IPS DF 6.9 (cell line): ENCODE measurements at regions not wholly inside any gene's neighbourhood (a gene's known extent, or its start where the extent isn't known, plus 50 kb on each side); places are given as distances from the start of the nearest gene placed in this dataset.

Experiments used
- DNase-seq: peaks from one replicate; pipeline ENCODE4 v3.0.0-alpha.2; 2013; ENCODE audit warnings: low read depth, low spot score
- H3K27ac ChIP-seq: one replicate; pipeline ENCODE4 v1.5.1; 2013; ENCODE audit warnings: low read length, control low read depth
- H3K27me3 ChIP-seq: 2 replicates; pipeline ENCODE4 v1.6.1; 2013; ENCODE audit warnings: mild to moderate bottlenecking, low read length; ENCODE audit not compliant: control insufficient read depth, insufficient read depth
- H3K36me3 ChIP-seq: 2 replicates; pipeline ENCODE4 v1.6.1; 2013; ENCODE audit warnings: low read length; ENCODE audit not compliant: control insufficient read depth, insufficient read depth
- H3K4me1 ChIP-seq: 2 replicates; pipeline ENCODE4 v1.6.1; 2013; ENCODE audit warnings: low read length; ENCODE audit not compliant: control insufficient read depth, insufficient read depth
- H3K4me3 ChIP-seq: 2 replicates; pipeline ENCODE4 v1.5.1; 2013; ENCODE audit warnings: mild to moderate bottlenecking, low read length
- H3K9me3 ChIP-seq: 2 replicates; pipeline ENCODE4 v1.6.1; 2013; ENCODE audit warnings: low read length, inconsistent platforms; ENCODE audit not compliant: control insufficient read depth, insufficient read depth
- WGBS: extraction: QIAGEN DNeasy Blood & Tissue Kit; methylation state at CpG from one replicate; pipeline ENCODE4 v1.1.7; 2013; ENCODE audit warnings: mixed read lengths, missing lambda C conversion rate; ENCODE audit not compliant: insufficient read length, insufficient coverage; 5-methylcytosine and 5-hydroxymethylcytosine counted together

DNA sequence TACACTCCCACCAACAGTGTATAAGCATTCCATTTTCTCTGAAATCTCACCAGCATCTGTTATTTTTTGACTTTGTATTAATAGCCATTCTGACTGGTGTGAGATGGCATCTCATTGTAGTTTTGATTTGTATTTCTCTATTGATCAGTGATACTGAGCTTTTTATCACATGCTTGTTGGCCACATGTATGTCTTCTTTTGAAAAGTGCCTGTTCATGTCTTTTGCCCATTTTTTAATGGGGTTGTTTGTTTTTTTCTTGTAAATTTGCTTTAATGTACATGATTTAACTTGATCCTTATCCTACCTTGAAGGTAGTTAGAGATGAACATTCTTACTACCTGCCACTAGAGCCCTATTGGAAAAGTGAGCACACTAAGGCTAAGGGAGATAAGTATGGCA is 151.2 kb upstream of the KIF2A start:
- Histone ChIP-seq H3K4me1 (no peaks in the 10 kb centered on the region), H3K27ac (no peak overlapping the region), H3K27me3 (no peaks in the 10 kb centered on the region), H3K9me3 (no peaks in the 10 kb centered on the region), H3K36me3 (no peaks in the 10 kb centered on the region), H3K4me3 (no peak overlapping the region)
- no peak for DNase-seq

- WGBS, result no CpG with 5 or more reads among the region's 3 CpGs
These were observed 150.0 kb upstream of the KIF2A start for GRCh38 chr5:62155988-62156387.

GRCh38 chr5:62167561-62168057 is 138.4 kb upstream of the KIF2A start:
- no peak overlapping the region for H3K27ac ChIP-seq
- H3K4me3 ChIP-seq, result no peak overlapping the region
- no peaks in the 10 kb centered on the region for H3K36me3 ChIP-seq
- no peak for DNase-seq
- no CpG with 5 or more reads among the region's 3 CpGs for WGBS
- no peaks in the 10 kb centered on the region for H3K4me1 ChIP-seq
- no peaks in the 10 kb centered on the region for H3K27me3 ChIP-seq
- H3K9me3 ChIP-seq, result no peaks in the 10 kb centered on the region

More at GRCh38 chr5:62155988-62156387, 150.0 kb upstream of the KIF2A start:
- Histone ChIP-seq H3K9me3 (no peaks in the 10 kb centered on the region), H3K27ac (no peak overlapping the region), H3K4me3 (no peak overlapping the region), H3K27me3 (no peaks in the 10 kb centered on the region), H3K36me3 (no peaks in the 10 kb centered on the region), H3K4me1 (no peaks in the 10 kb centered on the region)
- no peak for DNase-seq

GRCh38 chr5:62168506-62169281 is 137.3 kb upstream of the KIF2A start:
- no CpG with 5 or more reads among the region's 7 CpGs for WGBS
- Histone ChIP-seq H3K27ac (no peak overlapping the region), H3K36me3 (no peaks in the 10 kb centered on the region)

GRCh38 chr5:62178258-62178657 is 127.7 kb upstream of the KIF2A start:
- Histone ChIP-seq H3K27me3 (no peaks in the 10 kb centered on the region), H3K4me3 (no peak overlapping the region), H3K27ac (no peak overlapping the region), H3K9me3 (no peaks in the 10 kb centered on the region), H3K36me3 (no peaks in the 10 kb centered on the region), H3K4me1 (peaks cover 2% of the 10 kb centered on the region; the same call in 1 of the 2 replicates)
- WGBS, result no CpG with 5 or more reads among the region's 5 CpGs
- DNase-seq, result no peak

More at GRCh38 chr5:62168506-62169281, 137.3 kb upstream of the KIF2A start:
- no peak for DNase-seq
- Histone ChIP-seq H3K9me3 (no peaks in the 10 kb centered on the region), H3K4me1 (no peaks in the 10 kb centered on the region), H3K4me3 (no peak overlapping the region), H3K27me3 (no peaks in the 10 kb centered on the region)

DNA sequence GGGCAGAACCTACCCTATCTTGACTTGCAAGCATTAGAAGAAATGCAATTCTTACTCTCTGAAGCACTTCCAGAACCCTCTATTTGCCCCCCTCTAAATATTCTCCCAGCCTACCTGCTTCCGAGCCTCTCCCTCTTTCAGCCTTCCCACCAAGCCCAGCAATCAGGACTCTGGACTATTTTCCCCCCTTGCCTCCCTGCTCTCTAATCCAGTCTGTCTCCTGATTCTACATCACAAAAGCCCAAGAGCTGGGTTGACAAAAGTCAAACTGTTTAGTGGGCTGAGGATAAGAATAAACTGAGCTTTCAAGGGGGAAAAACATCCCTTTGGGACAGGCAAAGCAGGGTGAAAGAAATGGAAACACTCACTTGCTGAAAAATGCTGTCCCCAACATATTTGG is 123.2 kb upstream of the KIF2A start:
- Histone ChIP-seq H3K4me3 (no peak overlapping the region), H3K9me3 (no peaks in the 10 kb centered on the region), H3K27me3 (no peaks in the 10 kb centered on the region), H3K36me3 (no peaks in the 10 kb centered on the region), H3K4me1 (peaks cover 2% of the 10 kb centered on the region; the same call in 1 of the 2 replicates), H3K27ac (no peak overlapping the region)
- no CpG with 5 or more reads among the region's 1 CpG for WGBS
- no peak for DNase-seq

DNA sequence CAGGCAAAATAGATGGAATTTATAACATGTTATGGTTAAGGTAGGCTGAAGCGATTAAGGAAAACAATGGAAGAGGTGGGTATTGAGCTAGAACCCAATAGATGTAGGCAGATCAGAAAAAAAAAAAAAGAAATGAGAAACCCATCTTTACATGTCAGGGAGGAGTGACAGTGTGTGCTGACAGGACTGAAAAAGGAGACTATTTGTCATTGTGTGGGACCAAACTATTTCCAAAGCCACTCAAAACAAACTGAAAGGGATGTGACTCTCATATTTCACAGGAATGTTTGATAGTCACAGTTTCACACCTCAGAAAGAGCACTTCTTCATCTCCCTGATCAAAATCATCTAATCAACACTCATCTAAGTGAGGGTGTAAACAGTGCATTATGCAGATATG is 122.3 kb upstream of the KIF2A start:
- H3K4me1 ChIP-seq, result peaks cover 2% of the 10 kb centered on the region; the same call in 1 of the 2 replicates
- no peak overlapping the region for H3K4me3 ChIP-seq
- H3K9me3 ChIP-seq, result no peaks in the 10 kb centered on the region
- WGBS, result no CpG with 5 or more reads among the region's 1 CpG
- H3K36me3 ChIP-seq, result no peaks in the 10 kb centered on the region
- no peak overlapping the region for H3K27ac ChIP-seq
- no peak for DNase-seq
- no peaks in the 10 kb centered on the region for H3K27me3 ChIP-seq

DNA sequence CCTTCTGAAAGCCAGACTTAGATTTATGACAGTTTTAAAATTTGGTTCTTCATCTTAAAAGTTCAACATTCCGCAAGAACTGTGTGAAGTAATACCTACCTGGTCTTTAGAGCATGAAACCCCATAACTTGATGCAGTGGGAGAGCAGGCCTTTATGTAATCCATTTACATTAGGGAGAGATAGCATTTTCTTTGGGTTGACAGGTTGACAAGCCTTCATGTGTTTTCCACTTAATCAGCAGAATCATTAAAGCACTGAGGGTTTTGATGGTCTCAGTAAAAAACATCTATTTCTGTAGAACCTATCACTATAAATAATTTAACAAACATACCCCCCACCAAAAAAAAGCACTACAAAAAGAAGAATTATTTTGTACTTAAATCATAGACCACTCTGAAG is 121.6 kb upstream of the KIF2A start:
- no peaks in the 10 kb centered on the region for H3K9me3 ChIP-seq
- DNase-seq, result no peak
- no CpG with 5 or more reads among the region's 1 CpG for WGBS
- H3K36me3 ChIP-seq, result no peaks in the 10 kb centered on the region
- no peaks in the 10 kb centered on the region for H3K27me3 ChIP-seq
- H3K4me1 ChIP-seq, result peaks cover 2% of the 10 kb centered on the region; the same call in 1 of the 2 replicates
- H3K27ac ChIP-seq, result no peak overlapping the region
- H3K4me3 ChIP-seq, result no peak overlapping the region

- Histone ChIP-seq H3K27ac (no peak overlapping the region), H3K9me3 (peaks cover 2% of the 10 kb centered on the region), H3K4me1 (no peaks in the 10 kb centered on the region), H3K4me3 (no peak overlapping the region), H3K27me3 (no peaks in the 10 kb centered on the region), H3K36me3 (no peaks in the 10 kb centered on the region)
- no peak for DNase-seq
- WGBS, result no CpG with 5 or more reads among the region's 2 CpGs
These were observed 115.8 kb upstream of the KIF2A start for GRCh38 chr5:62190173-62190572.

DNA sequence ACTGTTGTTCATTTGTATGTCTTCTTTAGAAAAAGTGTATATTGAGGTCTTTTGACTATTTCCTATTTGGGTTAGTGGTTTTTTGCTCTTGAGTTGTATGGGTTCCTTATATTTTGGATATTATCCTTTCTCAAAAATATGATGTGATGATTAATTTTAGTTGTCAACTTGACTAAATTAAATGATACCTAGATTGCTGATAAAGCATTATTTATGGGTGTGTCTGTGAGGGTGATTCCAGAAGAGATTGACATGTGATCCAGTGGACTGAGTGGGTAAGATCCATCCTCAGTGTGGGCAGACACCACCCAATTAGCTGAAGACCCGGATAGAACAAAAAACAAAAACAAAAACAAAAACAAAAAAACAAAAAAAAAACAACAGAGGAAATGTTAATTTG is 115.1 kb upstream of the KIF2A start:
- no peak overlapping the region for H3K27ac ChIP-seq
- WGBS, result no CpG with 5 or more reads among the region's 1 CpG
- no peaks in the 10 kb centered on the region for H3K27me3 ChIP-seq

DNA sequence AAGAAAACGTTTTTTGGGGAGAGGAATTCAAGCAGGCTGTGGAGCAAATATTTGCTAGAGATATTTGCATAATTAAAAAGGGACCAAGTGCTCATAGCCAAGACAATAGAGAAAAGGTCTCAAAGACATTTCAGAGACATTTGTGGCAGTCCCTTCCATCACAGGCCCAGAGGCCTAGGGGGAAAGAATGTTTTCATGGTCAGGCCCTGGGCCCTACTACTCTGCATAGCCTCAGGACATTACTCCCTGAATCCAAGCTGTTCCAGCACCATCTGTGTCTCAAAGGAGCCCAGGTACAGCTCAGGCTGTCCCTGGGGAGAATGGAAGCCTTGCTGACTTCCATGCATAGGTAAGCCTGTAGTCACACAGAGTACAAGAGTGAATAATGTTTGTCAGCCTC is 113.0 kb upstream of the KIF2A start:
- Histone ChIP-seq H3K36me3 (no peaks in the 10 kb centered on the region), H3K4me3 (no peak overlapping the region), H3K27ac (no peak overlapping the region), H3K27me3 (no peaks in the 10 kb centered on the region), H3K9me3 (peaks cover 2% of the 10 kb centered on the region), H3K4me1 (no peaks in the 10 kb centered on the region)
- no peak for DNase-seq
- WGBS, result no CpG with 5 or more reads among the region's 1 CpG

More for the DNA sequence above, 115.1 kb upstream of the KIF2A start:
- H3K4me3 ChIP-seq, result no peak overlapping the region
- H3K4me1 ChIP-seq, result no peaks in the 10 kb centered on the region
- DNase-seq, result no peak
- no peaks in the 10 kb centered on the region for H3K36me3 ChIP-seq
- H3K9me3 ChIP-seq, result peaks cover 2% of the 10 kb centered on the region
